Keratinocyte (primary cell): ENCODE measurements at regions not wholly inside any gene's neighbourhood (a gene's known extent, or its start where the extent isn't known, plus 50 kb on each side); places are given as distances from the start of the nearest gene placed in this dataset.

Source experiments
- CTCF ChIP-seq, 3 experiments: IDR thresholded peaks in 1 of 3; conservative IDR thresholded peaks in 1 of 3; optimal IDR thresholded peaks in 1 of 3; 2 replicates in 2 of 3; 3 replicates in 1 of 3; pipeline versions ENCODE3 to v1.5.1; 2011; ENCODE audit warnings: low read length in 3 of 3, mild to moderate bottlenecking in 3 of 3, moderate library complexity in 2 of 3, control low read depth in 1 of 3, inconsistent platforms in 1 of 3; ENCODE audit not compliant: insufficient read depth in 2 of 3; ENCODE audit errors: extremely low read depth in 1 of 3
- EZH2 ChIP-seq: IDR thresholded peaks from one replicate; pipeline ENCODE4 v1.6.1; 2012; ENCODE audit warnings: inconsistent platforms, mild to moderate bottlenecking, low read length, moderate library complexity

DNA sequence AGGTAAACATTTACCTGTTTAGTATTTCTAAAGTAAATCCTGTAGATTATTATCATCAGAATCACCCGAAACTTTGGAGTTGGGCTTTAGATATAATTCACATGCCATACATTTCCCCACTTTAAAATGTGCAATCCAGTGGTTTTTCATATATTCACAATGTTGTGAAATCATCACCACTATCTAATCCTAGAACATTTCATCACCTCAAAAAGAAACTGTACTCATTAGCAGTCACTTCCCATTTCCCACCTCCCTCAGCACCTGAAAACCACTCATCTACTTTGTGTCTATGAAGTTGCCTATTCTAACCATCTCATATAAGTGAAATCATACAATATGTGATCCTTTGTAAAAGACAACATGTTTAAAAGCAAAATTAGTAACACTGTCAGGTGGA lies 182.6 kb downstream of the FZD1 start:
- TF ChIP-seq CTCF (optimal IDR thresholded peaks at IDR 0.05 in 1 of 3, IDR thresholded peaks at IDR 0.05 in 1 of 3, conservative IDR thresholded peaks at IDR 0.05 in 1 of 3; ENCODE audit: extremely low read depth in 1 of 3, insufficient read depth in 2 of 3, low read length in 3 of 3) (no peak), EZH2 (no peak)
